Mesenchymal stem cell (in vitro differentiated cells and primary cell): ENCODE measurements at regions not wholly inside any gene's neighbourhood (a gene's known extent, or its start where the extent isn't known, plus 50 kb on each side); places are given as distances from the start of the nearest gene placed in this dataset.
A peak's percentile ranks its signal among the peaks of the same experiment; 100 is the strongest.

ENCODE experiments used
- DNase-seq: peaks from one replicate; pipeline ENCODE4 v3.0.0-alpha.2; 2013
- H2AFZ ChIP-seq: one replicate; pipeline ENCODE4 v1.6.1; 2013; ENCODE audit warnings: low read depth, mild to moderate bottlenecking, control low read depth, inconsistent platforms, low read length, moderate library complexity
- H2AK5ac ChIP-seq: 2 replicates; pipeline ENCODE4 v1.6.1; 2013; ENCODE audit warnings: low read length, moderate library complexity, mild to moderate bottlenecking, inconsistent platforms; ENCODE audit not compliant: severe bottlenecking
- H2BK120ac ChIP-seq: one replicate; pipeline ENCODE4 v1.6.1; 2013; ENCODE audit warnings: low read depth, mild to moderate bottlenecking, inconsistent platforms, low read length, moderate library complexity
- H2BK12ac ChIP-seq, 2 experiments: one replicate each; pipeline ENCODE4 v1.6.1; 2013; ENCODE audit warnings: inconsistent platforms in 2 of 2, low read length in 2 of 2, mild to moderate bottlenecking in 2 of 2, moderate library complexity in 2 of 2, control low read depth in 1 of 2
- H2BK15ac ChIP-seq: one replicate; pipeline ENCODE4 v1.6.1; 2013; ENCODE audit warnings: mild to moderate bottlenecking, low read depth, inconsistent platforms; ENCODE audit not compliant: poor library complexity, severe bottlenecking
- H2BK5ac ChIP-seq: 2 replicates; pipeline ENCODE4 v1.6.1; 2013; ENCODE audit warnings: low read depth, mild to moderate bottlenecking, low read length, control low read depth, inconsistent platforms; ENCODE audit not compliant: poor library complexity, severe bottlenecking
- H3K14ac ChIP-seq, 2 experiments: one replicate each; pipeline ENCODE4 v1.6.1; 2013; ENCODE audit warnings: inconsistent platforms in 2 of 2, low read length in 2 of 2, control low read depth in 1 of 2, mild to moderate bottlenecking in 1 of 2, moderate library complexity in 1 of 2
- H3K18ac ChIP-seq, 2 experiments: one replicate each; pipeline ENCODE4 v1.6.1; 2013; ENCODE audit warnings: inconsistent platforms in 2 of 2, low read length in 2 of 2, control low read depth in 1 of 2, low read depth in 1 of 2, mild to moderate bottlenecking in 1 of 2
- H3K23ac ChIP-seq, 2 experiments: one replicate each; pipeline ENCODE4 v1.6.1; 2013; ENCODE audit warnings: inconsistent platforms in 2 of 2, low read length in 2 of 2, mild to moderate bottlenecking in 2 of 2, moderate library complexity in 2 of 2, control low read depth in 1 of 2
- H3K27ac ChIP-seq: 2 replicates; pipeline ENCODE4 v1.5.1; 2013; ENCODE audit warnings: mild to moderate bottlenecking, moderate library complexity, low read length, control low read depth, inconsistent platforms; ENCODE audit not compliant: poor library complexity, severe bottlenecking
- H3K27me3 ChIP-seq, 2 experiments: 2 replicates each; pipeline versions ENCODE4 v1.6.1 to v1.7.0; 2013; ENCODE audit warnings: low read length in 2 of 2, mild to moderate bottlenecking in 2 of 2, moderate library complexity in 2 of 2, control low read depth in 1 of 2, inconsistent platforms in 1 of 2; ENCODE audit not compliant: control insufficient read depth in 1 of 2, insufficient read depth in 1 of 2
- H3K36me3 ChIP-seq, 2 experiments: 2 replicates each; pipeline versions ENCODE4 v1.6.1 to v1.7.0; 2013; ENCODE audit warnings: low read length in 2 of 2, control low read depth in 1 of 2, inconsistent platforms in 1 of 2, low read depth in 1 of 2, mild to moderate bottlenecking in 1 of 2; ENCODE audit not compliant: insufficient read depth in 2 of 2, control insufficient read depth in 1 of 2
- H3K4ac ChIP-seq, 2 experiments: one replicate each; pipeline ENCODE4 v1.6.1; 2013; ENCODE audit warnings: inconsistent platforms in 2 of 2, low read length in 2 of 2, mild to moderate bottlenecking in 2 of 2, moderate library complexity in 2 of 2, control low read depth in 1 of 2, low read depth in 1 of 2
- H3K4me1 ChIP-seq: 2 replicates; pipeline ENCODE4 v1.6.1; 2013; ENCODE audit warnings: low read depth, low read length, control low read depth; ENCODE audit not compliant: control insufficient read depth, insufficient read depth
- H3K4me2 ChIP-seq: 2 replicates; pipeline ENCODE4 v1.6.1; 2013; ENCODE audit warnings: low read length, mild to moderate bottlenecking, inconsistent platforms; ENCODE audit not compliant: poor library complexity, severe bottlenecking
- H3K4me3 ChIP-seq, 2 experiments: 2 replicates each; pipeline versions ENCODE4 v1.5.1 to v1.7.0; 2013; ENCODE audit warnings: low read length in 2 of 2, mild to moderate bottlenecking in 2 of 2, control low read depth in 1 of 2, low read depth in 1 of 2; ENCODE audit not compliant: insufficient read depth in 1 of 2
- H3K79me1 ChIP-seq: replicated peaks from 2 replicates; pipeline ENCODE4 v1.6.1; 2013; ENCODE audit warnings: mild to moderate bottlenecking, control low read depth, low read length, inconsistent platforms; ENCODE audit not compliant: poor library complexity, severe bottlenecking
- H3K9ac ChIP-seq: 2 replicates; pipeline ENCODE4 v1.7.0; 2013; ENCODE audit warnings: mild to moderate bottlenecking, low read length, moderate library complexity
- H3K9me3 ChIP-seq: 2 replicates; pipeline ENCODE4 v1.7.0; 2013; ENCODE audit warnings: mild to moderate bottlenecking, low read length; ENCODE audit not compliant: control insufficient read depth
- H4K8ac ChIP-seq: one replicate; pipeline ENCODE4 v1.6.1; 2013; ENCODE audit warnings: inconsistent platforms, mild to moderate bottlenecking, low read length, moderate library complexity
- H4K91ac ChIP-seq: one replicate; pipeline ENCODE4 v1.6.1; 2013; ENCODE audit warnings: mild to moderate bottlenecking, low read length, inconsistent platforms
- WGBS: methylation state at CpG from one replicate; pipeline ENCODE4 v1.1.7; 2013; ENCODE audit warnings: mixed read lengths; 5-methylcytosine and 5-hydroxymethylcytosine counted together

DNA sequence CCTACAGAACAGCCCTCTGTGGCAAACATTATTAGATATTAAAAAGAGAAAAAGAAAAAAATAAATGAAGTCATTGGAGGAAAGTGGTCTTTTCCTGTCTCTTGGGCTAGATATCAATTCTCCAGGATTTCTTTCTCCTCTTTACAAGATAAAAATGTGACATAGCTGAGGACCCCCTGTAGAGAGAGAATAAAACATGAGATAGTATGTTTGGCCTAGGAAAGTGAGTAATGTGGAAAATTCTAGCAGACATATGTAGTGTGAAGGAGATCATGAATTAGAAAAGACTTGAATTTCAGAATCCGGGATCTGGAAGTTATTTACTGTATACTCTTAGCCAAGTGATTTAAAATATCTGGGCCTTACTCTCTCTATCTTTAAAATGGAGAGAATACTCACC lies 823.1 kb downstream of the TLR4 start:
- H3K27me3 ChIP-seq = no peaks in the 10 kb centered on the region
- H4K91ac ChIP-seq = no peak overlapping the region
- no peak overlapping the region for H2AFZ ChIP-seq
- no peak overlapping the region for H4K8ac ChIP-seq
- no peak overlapping the region for H3K14ac ChIP-seq
- no peaks in the 10 kb centered on the region for H3K36me3 ChIP-seq
- H3K4me2 ChIP-seq = no peak overlapping the region
- no peak overlapping the region for H3K27ac ChIP-seq
- no peak overlapping the region for H2BK12ac ChIP-seq
- no peak overlapping the region for H2BK15ac ChIP-seq
- no peak overlapping the region for H3K23ac ChIP-seq
- H3K9me3 ChIP-seq = no peaks in the 10 kb centered on the region
- H3K4me1 ChIP-seq = no peaks in the 10 kb centered on the region
- no peaks in the 10 kb centered on the region for H3K79me1 ChIP-seq
- no peak overlapping the region for H3K4ac ChIP-seq
- no peak overlapping the region for H2AK5ac ChIP-seq
- no CpG with 5 or more reads among the region's 1 CpG for WGBS
- no peak overlapping the region for H3K18ac ChIP-seq
- H2BK120ac ChIP-seq = no peak overlapping the region
- H2BK5ac ChIP-seq = no peak overlapping the region
- no peak for DNase-seq
- no peak overlapping the region for H3K9ac ChIP-seq
- H3K4me3 ChIP-seq = no peak overlapping the region

- H3K27me3 ChIP-seq = no peaks in the 10 kb centered on the region
- H3K27ac ChIP-seq = peak overlapping the region; percentile 32
Measured at GRCh38 chr9:118529210-118529609, 825.0 kb downstream of the TLR4 start.

GRCh38 chr9:118529624-118530214 lies 825.5 kb downstream of the TLR4 start:
- no peak overlapping the region for H2BK12ac ChIP-seq
- no peaks in the 10 kb centered on the region for H3K79me1 ChIP-seq
- no peak overlapping the region for H3K4me2 ChIP-seq
- H3K4ac ChIP-seq = no peak overlapping the region
- H3K4me1 ChIP-seq = no peaks in the 10 kb centered on the region
- H2AK5ac ChIP-seq = no peak overlapping the region
- H3K27ac ChIP-seq = peak overlapping the region; percentile 35
- H3K36me3 ChIP-seq = no peaks in the 10 kb centered on the region
- 86% methylated on average over 1 of the region's 2 CpGs for WGBS
- H2BK120ac ChIP-seq = no peak overlapping the region
- H2BK15ac ChIP-seq = no peak overlapping the region
- no peak overlapping the region for H3K4me3 ChIP-seq
- H3K23ac ChIP-seq = no peak overlapping the region
- no peaks in the 10 kb centered on the region for H3K9me3 ChIP-seq
- no peak overlapping the region for H3K14ac ChIP-seq
- H2AFZ ChIP-seq = no peak overlapping the region
- no peak overlapping the region for H4K91ac ChIP-seq
- H4K8ac ChIP-seq = no peak overlapping the region
- H3K27me3 ChIP-seq = no peaks in the 10 kb centered on the region
- no peak for DNase-seq
- no peak overlapping the region for H2BK5ac ChIP-seq
- H3K18ac ChIP-seq = no peak overlapping the region
- no peak overlapping the region for H3K9ac ChIP-seq

More at GRCh38 chr9:118529210-118529609, 825.0 kb downstream of the TLR4 start:
- Histone ChIP-seq H3K18ac (no peak overlapping the region), H2BK12ac (no peak overlapping the region), H2AFZ (no peak overlapping the region), H3K14ac (no peak overlapping the region), H4K8ac (no peak overlapping the region), H3K79me1 (no peaks in the 10 kb centered on the region), H3K4me2 (peak overlapping the region; percentile 6), H3K23ac (no peak overlapping the region), H3K9ac (no peak overlapping the region), H3K4me1 (no peaks in the 10 kb centered on the region), H3K4ac (no peak overlapping the region), H2BK120ac (no peak overlapping the region), H3K36me3 (no peaks in the 10 kb centered on the region), H2AK5ac (no peak overlapping the region), H2BK5ac (no peak overlapping the region), H3K9me3 (no peaks in the 10 kb centered on the region), H3K4me3 (no peak overlapping the region), H2BK15ac (no peak overlapping the region), H4K91ac (no peak overlapping the region)
- no CpG with 5 or more reads among the region's 3 CpGs for WGBS
- peak; percentile 46 for DNase-seq

- H2BK5ac ChIP-seq = no peak overlapping the region
- no peak overlapping the region for H3K18ac ChIP-seq
- no peaks in the 10 kb centered on the region for H3K36me3 ChIP-seq
- no peak for DNase-seq
- H3K9ac ChIP-seq = no peak overlapping the region
- no peaks in the 10 kb centered on the region for H3K4me1 ChIP-seq
- no peak overlapping the region for H2BK12ac ChIP-seq
- no peak overlapping the region for H3K4me2 ChIP-seq
- no peaks in the 10 kb centered on the region for H3K79me1 ChIP-seq
- H2BK15ac ChIP-seq = no peak overlapping the region
- H3K27me3 ChIP-seq = no peaks in the 10 kb centered on the region
- H3K4me3 ChIP-seq = no peak overlapping the region
- no peak overlapping the region for H3K27ac ChIP-seq
- H2AFZ ChIP-seq = no peak overlapping the region
- H2AK5ac ChIP-seq = no peak overlapping the region
- no peak overlapping the region for H3K4ac ChIP-seq
- no peak overlapping the region for H4K91ac ChIP-seq
- WGBS = 100% methylated on average over 1 of the region's 1 CpG
- H3K23ac ChIP-seq = no peak overlapping the region
- H3K9me3 ChIP-seq = no peaks in the 10 kb centered on the region
- no peak overlapping the region for H3K14ac ChIP-seq
- no peak overlapping the region for H2BK120ac ChIP-seq
- H4K8ac ChIP-seq = no peak overlapping the region
Measured at GRCh38 chr9:118532592-118532991, 828.4 kb downstream of the TLR4 start.
